ENCODE measurements at regions not wholly inside any gene's neighbourhood (a gene's known extent, or its start where the extent isn't known, plus 50 kb on each side); places are given as distances from the start of the nearest gene placed in this dataset.
"Not testable (repeated sequence)": the region's sequence is repeated elsewhere in the genome, so short reads cannot be mapped to it uniquely, and the experiment has no call there.

- H3K4me1 ChIP-seq (ENCODE audit: control insufficient read depth in 1 of 2, extremely low read depth in 1 of 2, insufficient read depth in 2 of 2, low read length in 2 of 2); H3K27ac Mint-ChIP-seq; H3K4me3 Mint-ChIP-seq; H3K4me1 Mint-ChIP-seq; H3K27me3 ChIP-seq (replicated peaks in 1 of 2; ENCODE audit: control insufficient read depth in 2 of 2, extremely low read depth in 1 of 2, insufficient read depth in 2 of 2, low read length in 1 of 2); CTCF ChIA-PET; H3K36me3 ChIP-seq (ENCODE audit: control insufficient read depth in 2 of 2, extremely low read depth in 1 of 2, insufficient read depth in 1 of 2, low read length in 1 of 2); H3K27ac ChIP-seq (ENCODE audit: low read length); POLR2A ChIA-PET; H3K27me3 Mint-ChIP-seq; DNase-seq; H3K4me3 ChIP-seq (ENCODE audit: control insufficient read depth in 1 of 2, extremely low read depth in 1 of 2, low read length in 1 of 2); H3K36me3 Mint-ChIP-seq; H3K9me3 ChIP-seq; ATAC-seq (replicated peaks in 1 of 4): not testable (repeated sequence)
- 100% methylated on average over 2 of the region's 4 CpGs for WGBS (ENCODE audit: insufficient coverage)
- H3K9me3 Mint-ChIP-seq: peaks cover 9 to 16% (median 11%) of the 10 kb centered on the region in 3 donors
Measured at GRCh38 chr4:33953848-33954247, 2290.5 kb downstream of the ARAP2 start.

GRCh38 chr4:33954759-33955158 is 2289.6 kb downstream of the ARAP2 start:
- CTCF ChIA-PET: no interaction called here

GRCh38 chr4:33959519-33959918 is 2284.8 kb downstream of the ARAP2 start:
- CTCF ChIA-PET: no interaction called here
- H3K4me3 Mint-ChIP-seq: no peak overlapping the region
- no peak for DNase-seq

More at GRCh38 chr4:33954759-33955158, 2289.6 kb downstream of the ARAP2 start:
- Histone ChIP-seq H3K36me3 (ENCODE audit: control insufficient read depth in 2 of 2, extremely low read depth in 1 of 2, insufficient read depth in 1 of 2, low read length in 1 of 2) (no peaks in the 10 kb centered on the region), H3K9me3 (no peaks in the 10 kb centered on the region), H3K27ac (ENCODE audit: low read length) (no peak overlapping the region), H3K4me1 (ENCODE audit: control insufficient read depth in 1 of 2, extremely low read depth in 1 of 2, insufficient read depth in 2 of 2, low read length in 2 of 2) (no peaks in the 10 kb centered on the region), H3K4me3 (ENCODE audit: control insufficient read depth in 1 of 2, extremely low read depth in 1 of 2, low read length in 1 of 2) (no peak overlapping the region), H3K27me3 (replicated peaks in 1 of 2; ENCODE audit: control insufficient read depth in 2 of 2, extremely low read depth in 1 of 2, insufficient read depth in 2 of 2, low read length in 1 of 2) (no peaks in the 10 kb centered on the region)
- peaks cover 14 to 21% (median 16%) of the 10 kb centered on the region in 3 donors for H3K9me3 Mint-ChIP-seq
- H3K36me3 Mint-ChIP-seq: no peaks in the 10 kb centered on the region
- no peaks in the 10 kb centered on the region for H3K4me1 Mint-ChIP-seq
- no peak overlapping the region for H3K4me3 Mint-ChIP-seq
- H3K27me3 Mint-ChIP-seq: no peaks in the 10 kb centered on the region
- POLR2A ChIA-PET: no interaction called here
- 83% methylated on average over 10 of the region's 10 CpGs for WGBS (ENCODE audit: insufficient coverage)
- H3K27ac Mint-ChIP-seq: no peak overlapping the region
- ATAC-seq (replicated peaks in 1 of 4) (no peak), DNase-seq (no peak)

GRCh38 chr4:33961761-33962160 is 2282.6 kb downstream of the ARAP2 start:
- no peaks in the 10 kb centered on the region for H3K36me3 ChIP-seq (ENCODE audit: control insufficient read depth in 2 of 2, extremely low read depth in 1 of 2, insufficient read depth in 1 of 2, low read length in 1 of 2)
- no peaks in the 10 kb centered on the region for H3K9me3 ChIP-seq
- ATAC-seq (replicated peaks in 1 of 4) (no peak), DNase-seq (no peak)
- Mint-ChIP-seq H3K4me1 (no peaks in the 10 kb centered on the region), H3K36me3 (no peaks in the 10 kb centered on the region), H3K27me3 (no peaks in the 10 kb centered on the region), H3K27ac (no peak overlapping the region), H3K4me3 (no peak overlapping the region), H3K9me3 (peaks cover 11 to 19% (median 13%) of the 10 kb centered on the region in 3 donors)
- no peak overlapping the region for H3K4me3 ChIP-seq (ENCODE audit: control insufficient read depth in 1 of 2, extremely low read depth in 1 of 2, low read length in 1 of 2)
- CTCF ChIA-PET: no interaction called here
- H3K27ac ChIP-seq (ENCODE audit: low read length): no peak overlapping the region
- H3K4me1 ChIP-seq (ENCODE audit: control insufficient read depth in 1 of 2, extremely low read depth in 1 of 2, insufficient read depth in 2 of 2, low read length in 2 of 2): no peaks in the 10 kb centered on the region
- no peaks in the 10 kb centered on the region for H3K27me3 ChIP-seq (replicated peaks in 1 of 2; ENCODE audit: control insufficient read depth in 2 of 2, extremely low read depth in 1 of 2, insufficient read depth in 2 of 2, low read length in 1 of 2)
- POLR2A ChIA-PET: interaction anchor here in 1 of 2 donors (0.6 kb wide), 1 partner anchor 46 kb away, joined by 4 read pairs; no protein-coding TSS in a partner anchor
- WGBS (ENCODE audit: insufficient coverage): no CpG with 5 or more reads among the region's 2 CpGs

More at GRCh38 chr4:33959519-33959918, 2284.8 kb downstream of the ARAP2 start:
- H3K4me1 Mint-ChIP-seq: no peaks in the 10 kb centered on the region
- no peak overlapping the region for H3K27ac Mint-ChIP-seq
- H3K27ac ChIP-seq (ENCODE audit: low read length): no peak overlapping the region
- H3K36me3 ChIP-seq (ENCODE audit: control insufficient read depth in 2 of 2, extremely low read depth in 1 of 2, insufficient read depth in 1 of 2, low read length in 1 of 2): no peaks in the 10 kb centered on the region
- WGBS (ENCODE audit: insufficient coverage): no CpG with 5 or more reads among the region's 4 CpGs
- no peaks in the 10 kb centered on the region for H3K4me1 ChIP-seq (ENCODE audit: control insufficient read depth in 1 of 2, extremely low read depth in 1 of 2, insufficient read depth in 2 of 2, low read length in 2 of 2)
- H3K9me3 Mint-ChIP-seq: peaks cover 11 to 19% (median 14%) of the 10 kb centered on the region in 3 donors
- no peak for ATAC-seq (replicated peaks in 1 of 4)
- no peaks in the 10 kb centered on the region for H3K36me3 Mint-ChIP-seq
- H3K9me3 ChIP-seq: no peaks in the 10 kb centered on the region
- POLR2A ChIA-PET: no interaction called here
- no peaks in the 10 kb centered on the region for H3K27me3 ChIP-seq (replicated peaks in 1 of 2; ENCODE audit: control insufficient read depth in 2 of 2, extremely low read depth in 1 of 2, insufficient read depth in 2 of 2, low read length in 1 of 2)
- H3K27me3 Mint-ChIP-seq: no peaks in the 10 kb centered on the region
- H3K4me3 ChIP-seq (ENCODE audit: control insufficient read depth in 1 of 2, extremely low read depth in 1 of 2, low read length in 1 of 2): no peak overlapping the region

GRCh38 chr4:33966808-33967207 is 2277.5 kb downstream of the ARAP2 start:
- WGBS (ENCODE audit: insufficient coverage): no CpG with 5 or more reads among the region's 1 CpG
- CTCF ChIA-PET: no interaction called here

GRCh38 chr4:33974270-33974669 is 2270.0 kb downstream of the ARAP2 start:
- ChIA-PET POLR2A (no interaction called here), CTCF (no interaction called here)
- H3K9me3 Mint-ChIP-seq: peaks cover 6 to 23% (median 21%) of the 10 kb centered on the region in 3 donors
- no peak overlapping the region for H3K4me3 ChIP-seq (ENCODE audit: control insufficient read depth in 1 of 2, extremely low read depth in 1 of 2, low read length in 1 of 2)
- H3K4me1 ChIP-seq (ENCODE audit: control insufficient read depth in 1 of 2, extremely low read depth in 1 of 2, insufficient read depth in 2 of 2, low read length in 2 of 2): no peaks in the 10 kb centered on the region
- no peak overlapping the region for H3K27ac ChIP-seq (ENCODE audit: low read length)
- H3K27me3 ChIP-seq (replicated peaks in 1 of 2; ENCODE audit: control insufficient read depth in 2 of 2, extremely low read depth in 1 of 2, insufficient read depth in 2 of 2, low read length in 1 of 2): no peaks in the 10 kb centered on the region
- DNase-seq (no peak), ATAC-seq (replicated peaks in 1 of 4) (no peak)
- no peaks in the 10 kb centered on the region for H3K36me3 ChIP-seq (ENCODE audit: control insufficient read depth in 2 of 2, extremely low read depth in 1 of 2, insufficient read depth in 1 of 2, low read length in 1 of 2)
- peaks cover 3% of the 10 kb centered on the region for H3K9me3 ChIP-seq
- H3K4me3 Mint-ChIP-seq: no peak overlapping the region
- no peaks in the 10 kb centered on the region for H3K27me3 Mint-ChIP-seq
- no peak overlapping the region for H3K27ac Mint-ChIP-seq
- H3K4me1 Mint-ChIP-seq: no peaks in the 10 kb centered on the region
- H3K36me3 Mint-ChIP-seq: no peaks in the 10 kb centered on the region

More at GRCh38 chr4:33966808-33967207, 2277.5 kb downstream of the ARAP2 start:
- Histone ChIP-seq H3K4me1 (ENCODE audit: control insufficient read depth in 1 of 2, extremely low read depth in 1 of 2, insufficient read depth in 2 of 2, low read length in 2 of 2) (no peaks in the 10 kb centered on the region), H3K4me3 (ENCODE audit: control insufficient read depth in 1 of 2, extremely low read depth in 1 of 2, low read length in 1 of 2) (no peak overlapping the region), H3K9me3 (peaks cover 3% of the 10 kb centered on the region), H3K36me3 (ENCODE audit: control insufficient read depth in 2 of 2, extremely low read depth in 1 of 2, insufficient read depth in 1 of 2, low read length in 1 of 2) (no peaks in the 10 kb centered on the region), H3K27me3 (replicated peaks in 1 of 2; ENCODE audit: control insufficient read depth in 2 of 2, extremely low read depth in 1 of 2, insufficient read depth in 2 of 2, low read length in 1 of 2) (no peaks in the 10 kb centered on the region), H3K27ac (ENCODE audit: low read length) (no peak overlapping the region)
- Mint-ChIP-seq H3K4me3 (no peak overlapping the region), H3K9me3 (peaks cover 6 to 24% (median 11%) of the 10 kb centered on the region in 3 donors), H3K27me3 (no peaks in the 10 kb centered on the region), H3K27ac (no peak overlapping the region), H3K4me1 (no peaks in the 10 kb centered on the region), H3K36me3 (no peaks in the 10 kb centered on the region)
- ATAC-seq (replicated peaks in 1 of 4): no peak
- POLR2A ChIA-PET: no interaction called here
- DNase-seq: no peak

GRCh38 chr4:33975995-33976394 is 2268.3 kb downstream of the ARAP2 start:
- no peak overlapping the region for H3K4me3 ChIP-seq (ENCODE audit: control insufficient read depth in 1 of 2, extremely low read depth in 1 of 2, low read length in 1 of 2)
- H3K9me3 Mint-ChIP-seq: peaks cover 6 to 18% (median 16%) of the 10 kb centered on the region in 3 donors
- POLR2A ChIA-PET: no interaction called here

More at GRCh38 chr4:33975995-33976394, 2268.3 kb downstream of the ARAP2 start:
- Mint-ChIP-seq H3K27me3 (no peaks in the 10 kb centered on the region), H3K36me3 (no peaks in the 10 kb centered on the region), H3K4me1 (no peaks in the 10 kb centered on the region), H3K4me3 (no peak overlapping the region), H3K27ac (no peak overlapping the region)
- CTCF ChIA-PET: no interaction called here
- H3K27me3 ChIP-seq (replicated peaks in 1 of 2; ENCODE audit: control insufficient read depth in 2 of 2, extremely low read depth in 1 of 2, insufficient read depth in 2 of 2, low read length in 1 of 2): no peaks in the 10 kb centered on the region
- DNase-seq: no peak
- no peaks in the 10 kb centered on the region for H3K9me3 ChIP-seq
- H3K27ac ChIP-seq (ENCODE audit: low read length): no peak overlapping the region
- no peaks in the 10 kb centered on the region for H3K36me3 ChIP-seq (ENCODE audit: control insufficient read depth in 2 of 2, extremely low read depth in 1 of 2, insufficient read depth in 1 of 2, low read length in 1 of 2)
- no peaks in the 10 kb centered on the region for H3K4me1 ChIP-seq (ENCODE audit: control insufficient read depth in 1 of 2, extremely low read depth in 1 of 2, insufficient read depth in 2 of 2, low read length in 2 of 2)
- no peak for ATAC-seq (replicated peaks in 1 of 4)
